Stimulated activated CD8-positive, alpha-beta memory T cell treated with anti-CD3 and anti-CD28 coated beads, Interleukin-4, amount 100 ng/mL, for 48 hours (primary cell): ENCODE measurements at regions not wholly inside any gene's neighbourhood (a gene's known extent, or its start where the extent isn't known, plus 50 kb on each side); places are given as distances from the start of the nearest gene placed in this dataset.

Source experiments
- DNase-seq: peaks from one replicate; pipeline ENCODE4 v3.0.0-alpha.2; 2020

DNA sequence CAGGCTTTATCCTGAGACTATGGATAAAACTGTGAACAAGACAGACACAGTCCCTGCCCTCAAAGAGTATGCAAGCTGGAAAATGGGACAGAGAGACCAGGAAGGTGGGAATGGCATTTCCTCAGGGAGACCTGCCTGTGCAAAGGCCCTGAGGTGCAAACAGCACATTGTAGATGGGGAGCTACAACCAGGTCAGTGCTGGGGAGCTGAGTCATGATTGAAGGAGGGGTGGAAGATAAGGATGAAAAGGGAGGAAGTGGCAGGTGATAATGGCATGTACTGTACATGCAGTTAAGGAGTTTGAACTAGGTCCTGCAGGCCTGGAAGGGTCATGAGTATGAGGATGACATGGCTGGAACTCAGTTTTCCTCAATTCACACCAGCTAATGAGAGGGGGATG is 75.5 kb upstream of the BOD1 start:
- DNase-seq: no peak

DNA sequence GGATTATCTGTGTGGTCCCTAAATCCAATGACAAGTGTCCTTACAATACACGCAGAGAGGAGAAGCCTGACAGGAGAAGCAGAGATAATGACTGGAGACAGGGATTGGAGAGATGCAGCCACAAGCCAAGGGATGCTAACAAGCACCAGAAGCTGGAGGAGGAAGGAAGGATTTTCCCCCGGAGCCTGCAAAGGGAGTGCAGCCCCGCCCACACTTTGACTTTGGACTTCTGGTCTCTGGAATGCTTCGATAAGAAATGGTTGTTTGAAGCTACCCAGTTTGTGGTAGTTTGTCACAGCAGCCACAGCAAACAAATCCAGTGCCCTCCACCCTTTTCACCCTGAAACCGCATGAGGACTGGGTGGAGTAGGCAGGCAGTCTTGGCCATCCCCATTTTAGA is 77.2 kb upstream of the BOD1 start:
- DNase-seq: no peak

DNA sequence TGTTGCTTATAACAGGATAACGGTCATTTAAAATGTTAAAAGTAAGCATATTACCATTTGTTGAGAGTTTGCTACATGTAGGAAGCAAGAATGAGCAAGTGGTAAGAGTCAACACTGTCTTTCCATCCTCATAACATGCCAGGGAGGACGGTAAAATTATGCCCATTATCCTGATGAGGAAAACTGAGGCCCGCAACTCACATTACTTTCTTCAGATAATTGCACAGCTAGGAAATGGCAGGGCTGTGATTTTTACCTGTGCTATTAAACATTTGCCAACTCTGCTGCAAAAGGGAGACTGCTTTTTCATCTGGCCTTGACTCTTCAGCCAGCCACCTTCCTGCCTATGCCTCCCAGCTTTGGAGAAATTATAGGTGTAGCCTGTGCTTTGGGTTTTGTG is 79.8 kb upstream of the BOD1 start:
- no peak for DNase-seq

DNA sequence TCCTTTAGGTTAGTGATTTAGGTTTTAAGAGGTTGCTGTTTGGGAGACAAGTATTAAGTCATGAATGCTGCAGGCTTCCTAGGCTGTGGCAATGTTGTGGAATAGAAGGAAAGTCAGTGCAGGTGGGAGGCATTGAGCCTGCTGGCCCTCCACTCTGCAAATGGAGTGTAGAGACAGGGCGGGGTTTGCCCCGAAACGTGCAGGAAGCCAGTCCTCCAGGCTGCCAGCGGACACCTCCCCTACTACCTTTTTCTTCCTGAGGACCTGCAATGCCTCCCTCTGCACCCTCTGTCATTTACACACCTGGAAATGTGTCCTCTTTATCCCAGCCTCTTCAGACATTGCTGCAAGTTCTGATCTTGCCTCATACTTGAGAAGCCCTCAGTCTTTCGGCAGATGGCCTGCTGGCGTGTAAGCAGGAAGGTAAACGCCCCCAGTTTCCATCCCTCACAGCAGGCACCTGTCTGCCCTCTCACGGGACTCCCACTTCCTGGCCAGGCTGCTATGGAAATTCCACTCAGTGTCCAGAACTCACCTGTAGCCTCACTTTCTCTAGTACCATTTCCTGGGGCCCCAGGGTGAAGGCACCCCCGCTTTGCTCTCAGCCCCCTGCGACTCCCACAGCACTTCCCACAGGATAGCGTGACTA is 81.6 kb upstream of the BOD1 start:
- no peak for DNase-seq

DNA sequence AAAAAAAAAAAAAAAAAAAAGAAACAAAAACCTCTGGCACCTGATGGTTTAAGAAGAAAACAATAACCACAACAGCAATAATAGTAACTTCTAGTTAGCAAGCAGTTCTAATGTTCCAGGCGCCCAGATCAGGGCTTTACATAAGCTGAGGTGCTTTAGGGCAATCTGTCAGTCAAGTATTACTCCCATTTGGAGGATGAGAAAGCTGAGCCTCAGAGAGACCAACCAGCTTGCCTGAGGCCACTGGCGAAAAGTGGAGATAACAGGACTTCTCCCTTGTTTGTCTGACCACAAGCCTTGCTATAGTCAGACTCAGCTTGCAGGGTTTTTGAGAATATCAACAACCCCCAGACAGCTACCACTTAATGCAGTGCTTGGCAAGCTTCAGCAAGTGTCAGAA is 83.5 kb upstream of the BOD1 start:
- DNase-seq: no peak

DNA sequence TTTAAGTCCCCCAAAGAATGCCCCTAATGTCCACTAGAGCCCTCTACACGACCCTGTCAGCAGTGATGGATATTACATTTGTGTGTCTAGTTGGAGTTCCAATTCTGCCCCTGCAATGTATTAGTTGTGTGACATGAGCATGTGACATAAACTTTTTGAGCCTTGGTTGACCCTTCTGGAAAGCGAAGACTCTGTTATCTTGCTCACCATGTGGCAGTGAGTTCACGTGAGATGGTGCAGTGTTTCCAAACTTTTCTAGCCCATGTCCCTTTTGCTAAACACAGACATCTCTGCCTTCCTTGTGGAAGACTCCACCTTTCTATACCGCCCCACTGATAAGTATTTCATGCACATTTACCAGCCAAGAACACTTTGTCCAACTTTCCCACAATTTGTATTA is 87.0 kb upstream of the BOD1 start:
- DNase-seq: no peak

DNA sequence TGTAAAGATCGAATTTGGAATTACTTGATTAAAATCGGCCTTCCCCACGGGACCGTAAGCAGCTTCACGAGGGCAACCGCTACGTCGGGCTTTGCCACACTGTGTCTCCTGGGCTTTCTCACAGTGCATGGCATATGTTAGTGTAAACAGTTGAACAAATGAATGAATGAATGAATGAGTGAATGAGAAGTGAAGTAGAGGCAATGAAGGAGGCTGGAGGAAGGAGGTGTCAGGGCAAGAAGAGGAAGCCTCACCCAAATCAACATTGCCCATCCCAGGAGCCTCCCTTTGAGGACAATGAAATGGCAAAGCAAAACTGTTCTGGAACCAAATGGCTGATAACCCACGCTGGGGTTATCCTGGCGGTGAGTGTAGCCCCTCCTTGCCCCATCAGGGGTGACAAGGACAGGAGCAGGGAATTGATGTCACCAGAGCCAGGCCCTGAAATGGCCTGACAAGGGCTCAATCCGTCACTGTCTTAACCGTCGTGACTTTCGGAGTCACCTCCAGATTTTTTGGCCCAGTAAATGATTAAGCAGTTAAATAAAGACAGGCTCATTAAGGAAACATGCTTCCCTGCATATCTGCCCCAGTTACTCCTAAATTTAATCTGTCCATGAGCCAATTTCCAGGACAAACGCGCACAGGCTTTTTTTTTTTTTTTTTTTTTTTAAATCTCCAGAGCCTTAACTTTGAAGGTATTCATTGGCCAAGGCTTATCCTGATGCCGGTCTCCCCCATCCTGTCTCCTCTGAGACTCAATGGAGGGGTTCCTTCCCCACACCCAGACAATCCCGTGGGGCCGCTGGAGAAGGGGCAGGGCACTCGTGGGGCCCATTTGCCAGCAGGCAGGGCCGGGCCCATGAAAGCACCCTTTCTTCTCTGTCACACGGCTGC is 88.4 kb upstream of the BOD1 start:
- DNase-seq: no peak

DNA sequence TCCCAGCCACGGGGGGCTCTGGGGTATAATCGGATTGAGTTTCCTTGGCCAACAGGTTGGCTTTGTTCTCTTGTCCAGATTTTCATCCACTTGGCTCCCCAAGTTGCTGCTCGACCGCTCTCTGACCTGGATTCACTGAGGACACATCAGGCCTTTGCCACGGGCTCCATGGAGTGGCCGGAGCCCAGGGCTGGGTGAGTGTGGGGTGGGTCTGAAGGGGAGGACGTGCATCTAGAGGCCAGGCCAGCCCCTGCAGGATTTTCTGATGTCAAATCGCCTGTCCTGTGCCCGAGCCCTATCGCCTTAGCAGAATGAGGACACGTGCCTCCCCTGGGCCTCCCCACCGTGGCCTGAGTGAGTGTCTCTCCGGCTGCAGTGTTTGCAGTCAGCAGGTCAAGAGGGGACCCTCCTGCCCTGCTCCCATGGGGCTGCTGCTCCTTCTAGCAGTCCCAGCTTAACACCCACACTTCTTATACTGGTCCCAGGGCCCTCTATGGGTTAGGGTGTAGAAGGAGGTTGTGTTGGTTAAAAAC is 89.1 kb upstream of the BOD1 start:
- DNase-seq: no peak

DNA sequence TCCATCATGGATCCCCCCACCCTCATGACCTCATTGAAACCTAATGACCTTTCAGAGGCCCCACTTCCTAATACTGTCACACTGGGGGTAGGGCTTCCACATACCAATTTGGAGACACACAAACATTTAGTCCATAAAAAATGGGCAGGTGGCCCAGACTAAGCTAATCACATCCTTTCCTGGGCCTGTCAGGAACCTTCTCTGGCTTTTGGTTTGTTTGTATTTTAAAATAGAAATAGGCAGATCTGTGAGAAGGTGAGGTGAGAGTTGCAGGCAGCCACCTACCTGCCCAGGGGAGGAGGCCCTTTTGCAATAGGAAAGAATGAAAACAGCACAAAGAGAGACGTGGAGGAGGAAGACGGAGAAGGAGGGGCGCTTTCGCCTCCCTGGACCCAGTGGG is 90.2 kb upstream of the BOD1 start:
- DNase-seq: no peak

DNA sequence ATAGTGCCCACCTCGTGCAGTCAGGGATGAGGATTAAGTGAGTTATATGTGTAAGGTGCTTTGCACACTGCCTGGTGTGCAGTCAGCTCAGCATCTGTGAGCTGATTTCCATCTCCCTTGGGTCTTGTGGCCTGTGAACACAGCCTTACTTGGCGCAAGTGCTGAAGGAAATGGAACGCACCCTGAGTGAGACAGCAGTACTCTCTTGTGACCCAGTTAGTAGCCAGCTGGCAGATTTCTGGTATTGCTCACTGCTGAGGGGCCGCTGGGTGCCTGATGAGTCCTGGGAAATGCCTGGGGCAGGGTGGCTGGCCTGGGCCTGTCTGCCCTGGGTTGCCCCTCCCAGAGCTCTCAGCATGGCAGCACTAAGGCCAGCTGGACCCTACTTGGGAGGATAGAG is 90.9 kb upstream of the BOD1 start:
- DNase-seq: no peak

DNA sequence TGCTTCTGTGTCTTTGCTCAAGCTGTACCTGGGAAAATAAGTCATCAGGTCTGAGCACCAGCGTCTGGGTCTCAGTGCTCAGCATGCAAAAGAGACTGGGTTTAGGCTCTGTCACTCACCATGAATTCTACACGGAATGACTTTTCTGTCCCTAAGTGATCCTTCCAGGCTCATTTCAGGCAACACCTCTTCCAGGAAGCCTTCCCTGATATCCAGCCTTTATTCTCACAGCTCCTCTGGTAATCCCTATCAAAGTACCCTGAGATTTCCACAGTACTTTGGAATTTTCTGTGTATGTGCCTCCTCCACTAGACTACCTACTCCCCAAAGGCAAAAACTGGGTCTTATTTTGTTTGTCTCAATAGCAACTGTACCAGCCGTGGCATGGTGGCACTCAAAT is 92.7 kb upstream of the BOD1 start:
- no peak for DNase-seq

DNA sequence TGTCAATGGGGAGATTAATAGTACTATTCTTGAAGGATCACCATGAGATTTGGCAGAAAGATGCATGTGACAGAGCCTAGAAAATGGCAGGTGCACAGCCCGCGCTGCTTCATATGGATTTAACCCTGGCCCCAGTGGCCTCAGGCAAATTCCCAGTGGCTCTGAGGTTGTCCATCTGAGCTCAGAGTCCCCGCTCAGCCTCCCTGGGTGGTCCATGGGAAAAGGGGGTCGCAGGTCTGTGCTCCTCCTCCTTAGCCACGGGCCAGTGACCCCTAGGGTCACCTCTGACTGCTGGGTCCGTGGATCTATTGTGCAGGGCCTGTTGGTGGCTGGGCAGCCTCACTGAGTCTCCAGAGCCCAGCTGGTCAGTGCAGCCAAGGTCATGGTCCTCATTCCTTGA is 93.3 kb upstream of the BOD1 start:
- no peak for DNase-seq

DNA sequence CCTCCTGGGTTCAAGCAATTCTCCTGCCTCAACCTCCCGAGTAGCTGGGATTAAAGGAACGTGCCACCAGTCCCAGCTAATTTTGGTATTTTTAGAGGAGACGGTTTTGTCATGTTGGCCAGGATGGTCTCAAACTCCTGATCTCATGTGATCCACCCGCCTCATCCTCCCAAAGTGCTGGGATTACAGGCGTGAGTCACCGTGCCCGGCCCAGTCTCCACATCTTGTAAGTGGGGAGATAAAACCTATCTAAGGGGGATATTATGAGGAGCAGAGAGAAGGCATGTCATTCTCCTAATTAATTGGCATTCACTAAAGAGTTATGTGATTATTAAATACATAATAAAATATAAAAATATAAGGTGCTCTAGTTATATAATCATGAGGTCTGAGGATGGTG is 94.1 kb upstream of the BOD1 start:
- DNase-seq: no peak

DNA sequence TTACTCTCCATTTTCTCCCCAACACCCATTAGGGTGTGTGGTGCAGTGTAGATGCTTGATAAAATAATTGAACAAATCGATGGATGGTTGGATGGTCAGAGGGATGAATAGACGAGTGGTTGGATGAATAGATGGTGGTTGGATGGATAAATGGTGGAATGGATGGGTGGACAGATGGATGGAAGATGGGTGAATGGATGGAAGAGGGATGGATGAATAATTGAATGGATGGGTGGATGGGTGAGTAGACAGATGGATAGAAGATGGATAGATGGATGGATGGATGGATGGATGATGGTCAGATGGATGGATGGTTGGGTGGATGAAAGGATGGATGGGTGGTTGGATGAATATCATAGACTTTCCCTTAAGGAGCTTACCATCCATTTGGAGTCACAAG is 95.0 kb upstream of the BOD1 start:
- DNase-seq: no peak

DNA sequence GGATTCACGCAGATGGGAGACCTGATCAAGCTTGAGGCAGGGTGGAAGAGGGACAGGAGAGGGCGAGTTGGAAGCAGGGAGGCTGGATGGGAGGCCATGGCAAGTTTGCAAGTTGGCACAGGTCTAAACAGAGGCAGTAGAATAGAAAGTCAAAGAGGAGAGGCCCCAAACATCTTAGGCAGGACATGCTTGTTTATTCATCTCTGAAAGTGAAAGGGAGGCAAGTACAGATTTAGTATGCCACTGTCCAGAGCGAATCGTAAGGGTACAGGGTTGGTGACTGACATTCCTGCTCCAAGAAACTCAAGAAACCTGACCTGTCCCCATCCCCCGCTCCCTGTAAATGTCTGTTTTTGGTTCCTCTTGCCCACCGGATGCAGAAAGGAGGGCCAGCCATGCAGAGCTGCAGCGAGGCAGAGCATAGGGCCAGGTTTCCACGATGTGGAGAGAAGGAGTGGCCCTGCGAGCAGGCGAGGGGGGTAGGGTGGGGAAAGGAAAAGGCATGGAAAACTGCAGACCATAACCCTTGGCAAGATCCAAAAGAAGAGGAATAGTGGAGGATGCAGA is 96.2 kb upstream of the BOD1 start:
- no peak for DNase-seq

DNA sequence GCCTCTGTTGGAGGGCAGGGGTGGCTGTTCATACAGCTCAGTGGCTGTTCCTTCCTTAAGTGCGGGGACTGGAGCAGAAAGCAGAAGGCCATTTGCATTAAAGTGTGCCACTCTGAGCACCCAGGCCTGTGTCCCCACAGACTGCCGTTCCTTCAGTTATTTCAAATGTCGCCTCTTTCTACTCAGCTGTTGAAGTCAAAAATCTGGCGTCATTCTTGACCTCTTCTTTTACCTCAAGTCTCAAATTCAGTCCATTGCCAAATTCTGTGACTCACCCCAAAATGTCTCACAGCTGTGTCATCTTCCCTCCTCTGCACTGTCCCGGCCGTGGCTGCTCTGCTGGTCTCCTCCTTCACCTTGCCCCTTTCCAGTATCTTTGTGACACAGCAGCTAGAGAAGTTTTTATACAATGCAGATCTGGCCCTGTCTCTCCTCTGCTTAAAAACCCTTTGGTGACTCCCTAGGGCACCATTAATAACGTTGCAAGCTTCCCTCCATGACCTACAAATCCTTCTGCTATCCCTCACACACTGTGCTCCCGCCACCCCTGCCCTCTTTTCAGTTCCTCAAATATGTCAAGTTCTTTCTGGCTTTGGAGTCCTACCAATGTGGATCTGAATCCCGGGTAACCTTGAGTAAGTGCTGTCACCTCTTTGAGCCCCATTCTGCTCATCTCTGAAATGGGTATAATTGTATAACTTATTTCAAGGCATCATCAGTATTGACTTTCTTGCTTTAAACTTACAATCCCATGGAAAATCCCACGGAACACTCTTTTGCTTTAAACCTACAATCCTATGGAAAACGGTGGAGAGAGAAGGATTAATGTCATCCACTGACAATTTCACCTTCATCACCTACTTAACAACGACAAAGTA is 98.3 kb upstream of the BOD1 start:
- no peak for DNase-seq

DNA sequence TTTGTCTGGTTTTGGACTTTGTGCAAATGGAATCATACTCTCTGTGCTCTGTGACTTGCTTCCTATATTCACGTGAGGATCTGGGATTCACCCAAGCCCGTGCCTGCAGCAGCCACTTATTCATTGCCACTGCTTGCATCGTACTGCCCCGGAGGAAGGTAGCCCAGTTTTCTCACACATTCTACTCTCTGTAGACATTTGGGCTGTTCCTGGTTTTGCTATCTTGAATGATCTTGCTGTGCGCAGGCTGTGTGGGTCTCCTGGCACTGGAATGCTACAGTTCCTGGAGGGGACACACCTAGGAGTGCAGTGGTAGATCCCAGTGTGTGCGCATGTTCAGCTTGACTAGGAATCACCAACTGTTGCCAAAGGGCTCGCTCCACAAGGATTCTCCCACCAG is 99.2 kb upstream of the BOD1 start:
- no peak for DNase-seq

DNA sequence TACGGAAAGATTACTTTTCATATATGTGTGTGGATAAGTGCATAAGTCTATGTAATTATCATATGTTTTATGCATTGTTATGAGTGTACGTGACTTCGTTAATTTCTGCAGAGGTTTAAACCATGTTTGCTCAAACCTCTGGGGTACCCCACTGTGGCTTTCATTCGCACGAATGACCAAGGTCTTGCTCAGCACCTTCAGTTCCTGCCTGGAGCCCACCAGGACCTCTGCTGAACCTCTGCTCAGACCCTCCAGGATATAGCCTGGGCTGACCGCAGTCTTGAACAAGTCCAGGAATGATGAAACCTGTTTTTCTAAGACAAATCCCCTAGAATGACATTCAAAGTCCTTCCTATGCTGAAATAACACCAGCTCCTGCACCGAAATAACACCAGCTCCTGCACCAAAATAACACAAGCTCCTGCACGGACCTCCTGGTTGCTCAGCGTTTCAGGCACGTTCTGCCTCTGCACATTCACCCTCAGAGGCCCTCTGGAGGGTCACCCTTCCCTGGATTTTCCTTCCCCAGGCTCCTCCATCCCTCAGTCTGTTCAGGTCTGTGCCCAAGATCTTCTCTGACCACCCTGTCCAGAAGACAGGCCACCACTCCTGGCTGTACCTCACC is 99.7 kb upstream of the BOD1 start:
- no peak for DNase-seq

DNA sequence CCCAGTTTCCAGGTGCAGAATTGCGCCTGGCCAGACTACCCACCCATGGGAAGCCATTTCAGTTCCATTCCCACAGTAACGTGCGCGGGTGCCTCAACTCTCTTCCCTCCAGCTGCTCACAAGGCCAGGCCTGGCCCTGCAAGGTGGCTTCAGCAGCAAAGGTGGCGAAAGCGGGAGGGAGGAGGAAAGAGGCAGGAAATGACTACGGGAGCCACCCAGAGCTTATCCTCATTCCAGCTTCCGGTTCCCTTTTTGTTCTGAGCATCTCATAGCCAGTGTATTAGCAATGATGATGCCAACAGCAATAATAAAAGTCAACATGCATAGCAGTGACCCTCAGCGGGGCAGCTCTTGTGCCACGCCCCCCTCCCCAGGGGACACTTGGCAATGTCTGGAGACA is 101.5 kb upstream of the BOD1 start:
- no peak for DNase-seq

DNA sequence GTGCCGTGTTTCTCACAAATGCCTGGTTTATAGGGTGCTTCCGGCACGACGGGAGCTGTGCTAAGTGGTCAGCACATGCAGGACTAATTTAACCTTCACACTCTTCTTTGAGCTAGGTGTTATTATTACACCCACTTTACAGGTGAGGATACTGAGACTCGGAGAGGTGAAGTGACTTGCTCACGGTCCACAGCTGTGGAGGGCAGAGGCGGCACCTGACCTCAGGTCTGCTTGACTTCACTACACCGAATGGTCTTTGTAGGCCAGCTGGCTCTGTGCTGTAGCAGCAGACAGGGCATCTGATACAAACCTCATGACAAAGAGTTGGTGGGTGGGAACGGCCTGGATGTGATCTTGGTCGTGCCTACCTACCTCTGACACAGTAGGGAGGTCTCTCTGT is 102.0 kb upstream of the BOD1 start:
- no peak for DNase-seq

DNA sequence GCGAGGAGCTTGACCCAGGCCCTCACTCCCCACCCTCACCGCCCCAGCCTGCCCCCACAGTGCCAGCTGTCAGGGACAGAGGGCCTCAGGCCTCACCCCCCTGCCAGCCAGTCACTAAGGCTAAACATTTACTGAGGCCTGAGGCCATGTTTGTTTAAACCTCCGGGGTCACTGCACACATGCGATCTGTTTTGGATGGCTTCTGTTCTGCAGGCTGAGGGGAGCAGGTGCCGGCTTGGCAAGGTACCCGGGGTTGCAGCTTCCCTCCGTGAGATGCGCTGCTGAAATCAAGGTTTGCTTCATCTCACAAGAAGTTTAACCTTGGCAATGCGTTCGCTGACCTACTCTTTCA is 103.3 kb upstream of the BOD1 start:
- DNase-seq: no peak

DNA sequence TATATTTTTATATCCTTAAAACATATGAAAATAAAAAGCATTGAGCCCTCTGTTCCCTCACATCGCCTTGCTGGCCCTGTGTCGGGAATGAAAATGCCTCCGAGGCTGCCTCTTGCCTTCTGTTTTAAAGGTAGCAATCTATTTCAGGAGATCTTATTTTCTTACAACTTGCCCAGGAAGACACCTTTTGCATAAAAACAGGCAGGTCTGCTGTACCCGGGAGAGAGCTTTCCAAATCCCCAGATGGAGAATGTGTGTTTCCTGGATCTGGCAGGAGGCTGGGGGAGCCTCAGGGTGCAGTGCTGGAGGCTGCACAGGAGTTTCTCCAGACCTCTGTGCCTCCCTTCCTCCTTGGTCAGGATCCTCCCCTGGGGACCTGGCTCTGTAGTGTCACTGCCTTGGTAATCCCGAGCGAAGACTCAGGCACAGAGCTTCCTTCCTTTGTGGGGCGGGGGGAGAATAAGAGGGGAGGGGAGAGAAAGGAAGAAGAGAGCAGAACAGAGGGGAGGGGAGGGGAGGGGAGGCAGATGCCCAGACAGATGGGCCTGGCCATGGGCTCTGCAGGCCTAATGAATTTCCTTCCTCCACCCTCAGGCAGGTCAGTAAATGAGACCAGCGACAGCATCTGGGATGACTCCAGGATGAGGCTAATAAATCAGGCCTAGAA is 104.0 kb upstream of the BOD1 start:
- no peak for DNase-seq
